ENCODE measurements at regions not wholly inside any gene's neighbourhood (a gene's known extent, or its start where the extent isn't known, plus 50 kb on each side); places are given as distances from the start of the nearest gene placed in this dataset.

DNA sequence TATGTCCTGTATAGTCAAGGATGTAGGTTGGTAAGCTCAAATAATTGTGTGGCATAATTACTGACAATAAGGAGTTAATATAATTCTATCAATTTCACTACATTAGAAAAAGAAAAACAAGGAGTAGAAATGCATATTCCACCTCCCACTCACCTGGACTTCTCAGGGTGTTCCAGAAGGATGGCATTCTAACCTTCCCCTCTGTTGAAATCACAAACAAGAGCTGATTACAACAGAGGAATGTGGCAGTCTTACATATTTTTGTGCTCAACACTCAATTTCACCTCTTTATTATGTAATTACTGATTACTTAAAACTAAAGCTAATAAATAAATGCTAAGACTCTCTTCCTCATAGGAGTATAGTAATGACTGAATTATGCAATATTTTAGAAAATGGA, 745.3 kb downstream of the DTWD2 start:
- no peak for TF ChIP-seq POLR2A (IDR thresholded peaks at IDR 0.05; ENCODE audit: low read depth, low read length)
- TF ChIP-seq, protein P1, sequence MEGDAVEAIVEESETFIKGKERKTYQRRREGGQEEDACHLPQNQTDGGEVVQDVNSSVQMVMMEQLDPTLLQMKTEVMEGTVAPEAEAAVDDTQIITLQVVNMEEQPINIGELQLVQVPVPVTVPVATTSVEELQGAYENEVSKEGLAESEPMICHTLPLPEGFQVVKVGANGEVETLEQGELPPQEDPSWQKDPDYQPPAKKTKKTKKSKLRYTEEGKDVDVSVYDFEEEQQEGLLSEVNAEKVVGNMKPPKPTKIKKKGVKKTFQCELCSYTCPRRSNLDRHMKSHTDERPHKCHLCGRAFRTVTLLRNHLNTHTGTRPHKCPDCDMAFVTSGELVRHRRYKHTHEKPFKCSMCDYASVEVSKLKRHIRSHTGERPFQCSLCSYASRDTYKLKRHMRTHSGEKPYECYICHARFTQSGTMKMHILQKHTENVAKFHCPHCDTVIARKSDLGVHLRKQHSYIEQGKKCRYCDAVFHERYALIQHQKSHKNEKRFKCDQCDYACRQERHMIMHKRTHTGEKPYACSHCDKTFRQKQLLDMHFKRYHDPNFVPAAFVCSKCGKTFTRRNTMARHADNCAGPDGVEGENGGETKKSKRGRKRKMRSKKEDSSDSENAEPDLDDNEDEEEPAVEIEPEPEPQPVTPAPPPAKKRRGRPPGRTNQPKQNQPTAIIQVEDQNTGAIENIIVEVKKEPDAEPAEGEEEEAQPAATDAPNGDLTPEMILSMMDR (IDR thresholded peaks at IDR 0.05; ENCODE audit: extremely low read depth in 1 of 2, insufficient read depth in 1 of 2, low read depth in 1 of 2, low read length in 2 of 2) = no peak
- TF ChIP-seq MYC (IDR thresholded peaks at IDR 0.05; ENCODE audit: low read depth, low read length) = no peak
- TF ChIP-seq POLR2AphosphoS5 (IDR thresholded peaks at IDR 0.05; ENCODE audit: insufficient read depth, low read depth, low read length) = no peak
- TF ChIP-seq, protein P2, sequence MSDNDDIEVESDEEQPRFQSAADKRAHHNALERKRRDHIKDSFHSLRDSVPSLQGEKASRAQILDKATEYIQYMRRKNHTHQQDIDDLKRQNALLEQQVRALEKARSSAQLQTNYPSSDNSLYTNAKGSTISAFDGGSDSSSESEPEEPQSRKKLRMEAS (IDR thresholded peaks at IDR 0.05; ENCODE audit: insufficient read depth, insufficient read length) = no peak
- TF ChIP-seq JUN (IDR thresholded peaks at IDR 0.05; ENCODE audit: borderline replicate concordance, insufficient read depth, insufficient read length, low read depth) = no peak
- no peak for TF ChIP-seq FOS (IDR thresholded peaks at IDR 0.05; ENCODE audit: borderline replicate concordance, insufficient read depth, low read length)
- no peak for TF ChIP-seq GATA2 (IDR thresholded peaks at IDR 0.05; ENCODE audit: insufficient read depth, insufficient read length, low read depth, low read length)
- TF ChIP-seq EZH2 (IDR thresholded peaks at IDR 0.05; ENCODE audit: borderline replicate concordance, low read depth, low read length, severe bottlenecking) = no peak
